Memory B cell (primary cell): ENCODE measurements at regions not wholly inside any gene's neighbourhood (a gene's known extent, or its start where the extent isn't known, plus 50 kb on each side); places are given as distances from the start of the nearest gene placed in this dataset.

Source experiments
- ATAC-seq: fragments of 150-1000 bp; cut with Tn5 transposase; 2 replicates; pipeline ENCODE4 v1.10.0; 2021; ENCODE audit warnings: low read depth, mild to moderate bottlenecking, moderate library complexity
- DNase-seq, 2 donors: peaks; one replicate each; pipeline ENCODE4 v3.0.0; 2022; ENCODE audit warnings: low spot score in 2 of 2
- H3K27ac Mint-ChIP-seq: one replicate; pipeline ENCODE4 v1.8.0; 2022; ENCODE audit warnings: mild to moderate bottlenecking, moderate library complexity, mixed read lengths
- H3K27me3 Mint-ChIP-seq: one replicate; pipeline ENCODE4 v1.8.0; 2022; ENCODE audit warnings: mixed read lengths
- H3K36me3 Mint-ChIP-seq: one replicate; pipeline ENCODE4 v1.8.0; 2022; ENCODE audit warnings: mild to moderate bottlenecking, mixed read lengths
- H3K4me1 Mint-ChIP-seq: one replicate; pipeline ENCODE4 v1.8.0; 2022; ENCODE audit warnings: mixed read lengths
- H3K4me3 Mint-ChIP-seq: one replicate; pipeline ENCODE4 v1.8.0; 2022; ENCODE audit warnings: mild to moderate bottlenecking, moderate library complexity, mixed read lengths
- H3K9me3 Mint-ChIP-seq: one replicate; pipeline ENCODE4 v1.8.0; 2022; ENCODE audit warnings: mixed read lengths

DNA sequence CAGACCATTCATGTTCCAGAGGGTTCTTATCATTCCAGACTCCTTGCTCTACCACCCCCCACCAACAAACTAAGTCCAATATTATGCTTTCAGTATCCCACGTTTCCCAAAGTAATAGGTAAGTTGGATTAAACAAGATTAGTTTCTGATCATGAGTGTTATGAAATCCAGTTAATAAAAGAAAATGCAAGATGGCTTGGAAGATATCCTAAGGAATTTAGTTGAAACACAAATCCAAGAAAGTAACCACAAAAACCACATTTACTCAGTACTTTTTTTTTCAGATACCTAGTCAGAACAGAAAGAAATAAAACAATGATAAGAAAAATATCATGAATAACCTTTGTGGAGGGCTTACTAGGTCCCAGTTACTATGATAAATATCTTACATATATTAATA, 119.4 kb upstream of the MIR17HG start:
- DNase-seq (no peak), ATAC-seq (no peak)
- no peaks in the 10 kb centered on the region for H3K36me3 Mint-ChIP-seq
- no peak overlapping the region for H3K4me3 Mint-ChIP-seq
- no peaks in the 10 kb centered on the region for H3K4me1 Mint-ChIP-seq
- H3K27me3 Mint-ChIP-seq = peaks cover 4% of the 10 kb centered on the region
- H3K9me3 Mint-ChIP-seq = peaks cover 3% of the 10 kb centered on the region
- no peak overlapping the region for H3K27ac Mint-ChIP-seq

DNA sequence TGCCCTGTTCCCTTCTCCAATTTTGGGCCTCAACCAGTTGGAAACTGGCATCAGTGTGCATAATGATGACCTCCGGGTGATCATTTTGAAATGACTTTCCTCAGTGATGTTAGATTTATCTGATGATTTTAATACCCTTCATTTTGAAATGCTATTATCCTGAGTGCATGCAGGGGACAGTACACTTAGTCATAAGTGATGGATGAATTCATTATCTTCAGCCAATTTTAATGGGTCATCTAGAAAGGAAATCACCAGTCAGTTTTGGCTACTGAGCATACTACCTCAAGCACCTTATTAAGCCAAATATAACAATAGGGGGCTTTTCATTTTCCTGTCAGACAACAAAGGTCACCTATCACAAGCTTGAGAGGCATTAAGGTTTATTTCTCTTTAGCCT, 118.5 kb upstream of the MIR17HG start:
- H3K36me3 Mint-ChIP-seq = no peaks in the 10 kb centered on the region
- peaks cover 4% of the 10 kb centered on the region for H3K27me3 Mint-ChIP-seq
- H3K27ac Mint-ChIP-seq = no peak overlapping the region

DNA sequence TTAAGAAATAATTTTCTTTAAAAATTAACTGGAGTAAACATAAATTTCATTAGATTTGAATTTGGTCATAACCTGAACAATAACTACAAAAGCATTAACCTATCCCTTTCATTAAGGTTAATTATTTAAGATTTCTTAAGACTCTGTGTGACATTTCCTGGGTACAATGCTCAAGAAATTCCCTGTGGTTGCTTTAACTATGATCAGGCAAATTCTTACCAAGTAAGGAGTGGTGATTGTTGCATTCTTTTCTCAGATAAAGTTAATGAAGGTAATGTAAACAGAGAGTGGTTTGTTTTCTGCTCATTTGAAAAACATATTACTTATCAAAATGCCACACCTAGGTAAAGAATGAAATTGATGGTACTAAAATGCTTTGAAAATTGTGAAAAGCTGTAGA, 114.8 kb upstream of the MIR17HG start:
- no peaks in the 10 kb centered on the region for H3K4me1 Mint-ChIP-seq
- H3K4me3 Mint-ChIP-seq = no peak overlapping the region
- H3K27ac Mint-ChIP-seq = no peak overlapping the region
- H3K36me3 Mint-ChIP-seq = no peaks in the 10 kb centered on the region
- no peaks in the 10 kb centered on the region for H3K27me3 Mint-ChIP-seq
- DNase-seq (no peak), ATAC-seq (no peak)
- H3K9me3 Mint-ChIP-seq = no peaks in the 10 kb centered on the region

More for the DNA sequence above, 118.5 kb upstream of the MIR17HG start:
- Mint-ChIP-seq H3K4me3 (no peak overlapping the region), H3K9me3 (peaks cover 3% of the 10 kb centered on the region), H3K4me1 (no peaks in the 10 kb centered on the region)
- DNase-seq (no peak), ATAC-seq (no peak)

DNA sequence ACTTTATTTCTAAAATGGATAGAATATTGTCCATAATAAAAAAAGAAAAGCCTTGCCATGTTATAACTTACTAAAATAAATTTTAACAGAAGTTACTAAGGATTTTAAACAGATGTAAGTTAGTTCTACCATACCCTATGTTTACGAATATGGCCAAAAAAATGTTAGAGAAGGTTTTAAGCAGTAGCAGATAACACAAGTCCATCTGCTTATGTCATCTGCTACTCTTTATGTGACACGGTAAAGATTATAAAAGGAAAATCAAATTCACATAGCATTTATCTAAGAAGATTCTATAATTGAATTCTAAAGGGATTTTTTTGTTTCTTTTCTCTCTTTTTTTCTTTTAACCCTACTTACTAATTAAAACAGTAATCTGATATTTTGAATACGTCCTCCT, 114.2 kb upstream of the MIR17HG start:
- Mint-ChIP-seq H3K9me3 (no peaks in the 10 kb centered on the region), H3K27ac (no peak overlapping the region), H3K4me1 (no peaks in the 10 kb centered on the region), H3K27me3 (no peaks in the 10 kb centered on the region), H3K36me3 (no peaks in the 10 kb centered on the region), H3K4me3 (no peak overlapping the region)
- ATAC-seq (no peak), DNase-seq (no peak)

DNA sequence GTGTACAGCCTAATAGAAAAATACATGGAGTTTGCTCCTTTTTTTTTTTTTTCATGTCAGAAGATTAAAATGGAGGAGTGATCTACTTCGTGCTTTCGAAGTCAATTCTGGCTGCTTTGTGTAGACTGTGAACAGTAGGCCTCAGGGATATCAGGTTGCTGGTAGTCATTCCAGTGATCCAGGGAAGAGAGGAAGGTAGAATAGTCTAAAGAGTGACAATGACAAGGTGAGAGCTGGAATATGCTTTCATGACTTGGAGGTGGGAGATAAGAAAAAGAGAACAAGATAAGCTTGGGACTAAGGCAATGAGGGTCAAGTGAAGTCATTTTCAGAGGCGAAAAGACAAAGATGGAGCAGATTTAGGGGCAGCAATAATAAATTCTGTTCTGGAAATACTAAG, 111.3 kb upstream of the MIR17HG start:
- Mint-ChIP-seq H3K9me3 (peaks cover 3% of the 10 kb centered on the region), H3K36me3 (no peaks in the 10 kb centered on the region), H3K27me3 (peaks cover 1% of the 10 kb centered on the region), H3K4me1 (no peaks in the 10 kb centered on the region), H3K4me3 (no peak overlapping the region), H3K27ac (no peak overlapping the region)
- ATAC-seq = no peak
- no peak for DNase-seq

DNA sequence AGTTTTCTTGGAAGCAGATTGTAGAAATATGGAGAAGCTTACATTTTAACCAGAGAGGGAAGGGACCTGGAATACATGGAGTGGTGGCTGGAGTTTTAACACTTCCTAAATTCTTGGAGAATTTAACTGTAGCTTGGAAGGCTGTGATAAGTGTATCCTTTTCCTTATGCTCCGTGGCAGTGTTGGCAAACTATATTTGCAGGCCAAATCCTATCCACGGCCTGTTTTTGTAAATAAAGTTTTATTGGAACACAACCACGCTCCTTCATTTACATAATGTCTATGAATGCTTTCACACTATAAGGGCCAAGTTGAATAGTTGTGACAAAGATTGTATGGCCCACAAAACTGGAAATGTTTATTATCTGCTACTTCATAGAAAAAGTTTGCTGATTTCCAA, 110.6 kb upstream of the MIR17HG start:
- Mint-ChIP-seq H3K4me3 (no peak overlapping the region), H3K36me3 (no peaks in the 10 kb centered on the region), H3K9me3 (peaks cover 3% of the 10 kb centered on the region), H3K27ac (no peak overlapping the region), H3K4me1 (no peaks in the 10 kb centered on the region), H3K27me3 (peaks cover 1% of the 10 kb centered on the region)
- DNase-seq (no peak), ATAC-seq (no peak)

DNA sequence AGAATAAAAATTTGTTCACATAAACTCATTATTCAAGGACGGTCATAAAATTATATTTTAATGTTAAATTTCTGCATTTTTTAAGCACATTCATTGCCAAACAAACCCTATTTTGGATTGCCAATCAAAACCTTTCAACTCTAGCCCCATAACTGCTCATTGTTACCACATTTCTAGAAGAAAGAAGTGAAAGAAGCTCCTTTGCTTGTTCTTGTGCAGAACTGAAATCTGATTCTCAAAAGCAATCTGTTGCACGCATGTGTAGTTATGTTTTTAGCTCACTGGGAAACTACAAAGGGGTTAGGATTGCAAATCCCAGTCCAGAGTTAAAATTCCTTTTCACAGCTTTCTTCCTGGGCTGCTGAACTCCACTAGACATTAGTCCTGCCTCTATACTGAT, 109.5 kb upstream of the MIR17HG start:
- peaks cover 3% of the 10 kb centered on the region for H3K9me3 Mint-ChIP-seq
- H3K36me3 Mint-ChIP-seq = no peaks in the 10 kb centered on the region
- H3K4me3 Mint-ChIP-seq = no peak overlapping the region
- no peak overlapping the region for H3K27ac Mint-ChIP-seq
- H3K27me3 Mint-ChIP-seq = peaks cover 1% of the 10 kb centered on the region
- ATAC-seq (no peak), DNase-seq (no peak)
- H3K4me1 Mint-ChIP-seq = no peaks in the 10 kb centered on the region

DNA sequence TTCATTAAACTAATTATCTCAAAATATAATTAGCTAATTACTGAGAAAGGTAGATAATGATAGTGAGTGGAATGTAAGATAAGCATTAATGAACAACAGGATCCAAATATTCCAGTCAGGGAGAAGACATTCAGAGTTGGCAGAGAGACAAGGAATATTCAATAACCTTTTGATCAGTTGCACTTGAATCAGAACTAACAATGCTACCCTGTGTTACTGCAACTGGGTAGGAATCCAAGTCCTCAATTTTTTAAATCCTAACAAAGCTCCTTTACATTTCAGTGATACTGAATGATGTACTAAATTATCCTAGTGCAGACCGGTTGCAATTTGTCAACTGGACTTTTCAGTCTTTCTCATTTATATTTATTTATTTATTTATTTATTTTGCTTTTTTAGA, 107.1 kb upstream of the MIR17HG start:
- H3K4me3 Mint-ChIP-seq = no peak overlapping the region
- H3K9me3 Mint-ChIP-seq = peaks cover 3% of the 10 kb centered on the region
- no peaks in the 10 kb centered on the region for H3K4me1 Mint-ChIP-seq
- H3K36me3 Mint-ChIP-seq = no peaks in the 10 kb centered on the region
- DNase-seq (no peak), ATAC-seq (no peak)
- peaks cover 4% of the 10 kb centered on the region for H3K27me3 Mint-ChIP-seq
- no peak overlapping the region for H3K27ac Mint-ChIP-seq

DNA sequence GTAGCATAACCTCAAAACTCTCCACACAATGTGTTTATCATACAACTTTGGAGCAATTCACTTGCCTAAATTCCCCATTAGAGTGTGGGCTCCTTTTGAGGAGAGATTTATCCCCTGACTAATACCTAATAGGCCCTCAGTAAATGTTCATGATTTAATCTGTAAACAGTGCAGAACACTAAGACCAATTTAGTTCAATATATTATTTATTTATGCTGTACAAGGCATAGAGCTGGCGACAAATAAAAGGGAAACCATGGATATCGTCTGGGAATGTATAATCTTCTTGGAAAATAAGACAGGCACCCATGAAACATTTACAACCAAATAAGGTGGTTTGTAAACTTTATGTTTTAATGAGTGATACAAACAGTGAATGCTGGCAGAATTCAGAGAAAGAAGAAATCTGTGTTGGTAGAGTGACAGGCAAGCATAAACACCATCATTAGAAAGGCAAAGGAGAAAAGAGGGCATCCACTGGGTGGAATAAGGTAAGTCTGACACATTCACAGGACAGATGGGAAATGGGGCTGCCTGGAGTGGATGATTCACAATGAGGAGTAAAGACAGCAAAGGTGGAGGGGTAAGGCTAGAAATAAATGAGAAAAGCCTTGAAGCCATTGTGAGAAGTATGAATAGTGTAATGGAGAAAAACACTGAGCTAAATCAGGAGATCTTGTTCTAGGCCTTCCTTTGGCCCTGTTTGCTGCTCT, 106.1 kb upstream of the MIR17HG start:
- no peak for ATAC-seq
- Mint-ChIP-seq H3K27me3 (peaks cover 5% of the 10 kb centered on the region), H3K9me3 (peaks cover 3% of the 10 kb centered on the region), H3K4me1 (no peaks in the 10 kb centered on the region), H3K27ac (no peak overlapping the region), H3K36me3 (no peaks in the 10 kb centered on the region), H3K4me3 (no peak overlapping the region)
- DNase-seq = no peak

DNA sequence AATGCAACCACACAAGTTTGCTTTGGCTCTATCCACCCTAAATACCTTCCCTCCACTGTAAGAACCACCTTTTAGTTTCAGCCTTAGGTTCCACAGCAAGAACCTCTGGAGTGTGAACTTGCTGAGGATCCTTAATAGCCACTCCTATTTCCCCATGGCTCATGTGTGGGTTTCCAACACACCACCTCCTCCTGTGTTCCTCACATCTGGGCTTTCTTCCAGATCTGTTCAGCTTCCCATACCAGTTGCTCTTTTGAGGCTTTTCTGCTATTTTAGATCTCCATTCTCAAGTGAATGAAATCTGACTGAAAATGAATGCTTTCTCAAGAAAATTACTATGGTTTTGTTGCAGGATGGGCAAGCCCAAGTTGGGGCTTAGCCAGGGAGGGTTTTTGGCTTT, 104.8 kb upstream of the MIR17HG start:
- H3K36me3 Mint-ChIP-seq = no peaks in the 10 kb centered on the region
- no peak overlapping the region for H3K27ac Mint-ChIP-seq
- peaks cover 3% of the 10 kb centered on the region for H3K9me3 Mint-ChIP-seq
- DNase-seq (no peak), ATAC-seq (no peak)
- H3K4me3 Mint-ChIP-seq = no peak overlapping the region
- peaks cover 7% of the 10 kb centered on the region for H3K27me3 Mint-ChIP-seq
- H3K4me1 Mint-ChIP-seq = no peaks in the 10 kb centered on the region

DNA sequence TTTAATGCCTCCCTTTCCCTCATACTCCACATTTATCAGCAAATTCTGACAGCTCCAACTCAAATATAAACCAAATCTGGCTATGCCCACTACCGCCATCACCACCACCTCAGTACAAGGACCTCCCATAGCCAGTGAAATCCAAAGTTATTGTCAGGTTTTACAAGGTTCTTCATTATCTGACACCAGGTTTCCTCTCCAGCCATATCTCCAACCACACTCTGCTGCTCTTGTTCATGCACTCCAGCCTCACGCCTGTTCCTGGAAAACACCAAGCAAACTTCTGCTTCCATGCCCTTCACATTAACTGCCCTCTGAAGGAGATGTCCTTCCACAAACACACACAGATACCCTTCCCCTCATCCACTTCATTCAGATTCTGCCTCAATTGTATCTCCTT, 102.2 kb upstream of the MIR17HG start:
- DNase-seq (no peak), ATAC-seq (no peak)
- H3K4me3 Mint-ChIP-seq = no peak overlapping the region
- peaks cover 9% of the 10 kb centered on the region for H3K27me3 Mint-ChIP-seq
- no peaks in the 10 kb centered on the region for H3K9me3 Mint-ChIP-seq
- H3K36me3 Mint-ChIP-seq = no peaks in the 10 kb centered on the region
- no peak overlapping the region for H3K27ac Mint-ChIP-seq
- H3K4me1 Mint-ChIP-seq = peaks cover 2% of the 10 kb centered on the region

DNA sequence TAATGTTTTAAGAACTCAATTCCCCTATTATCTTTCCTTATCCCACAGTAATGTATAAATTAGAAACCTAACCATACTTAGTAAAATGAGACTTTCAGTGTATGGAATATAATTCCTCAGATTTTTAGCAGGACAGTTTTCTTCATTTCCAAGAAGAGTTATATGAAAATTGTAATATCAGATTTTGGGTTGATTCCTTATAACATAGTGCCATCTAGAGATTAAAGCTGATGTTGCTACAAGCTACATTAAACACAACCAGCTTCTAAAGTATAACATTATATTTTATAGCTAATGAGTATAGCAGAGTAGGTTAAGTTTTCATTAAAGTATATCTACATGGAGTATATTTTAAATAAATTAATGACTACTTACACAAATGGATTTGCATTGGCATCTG, 99.7 kb upstream of the MIR17HG start:
- no peak for ATAC-seq
- H3K36me3 Mint-ChIP-seq = no peaks in the 10 kb centered on the region
- H3K4me1 Mint-ChIP-seq = peaks cover 2% of the 10 kb centered on the region
- H3K27ac Mint-ChIP-seq = no peak overlapping the region
- no peak overlapping the region for H3K4me3 Mint-ChIP-seq
- H3K9me3 Mint-ChIP-seq = no peaks in the 10 kb centered on the region
- H3K27me3 Mint-ChIP-seq = peaks cover 9% of the 10 kb centered on the region
- no peak for DNase-seq

DNA sequence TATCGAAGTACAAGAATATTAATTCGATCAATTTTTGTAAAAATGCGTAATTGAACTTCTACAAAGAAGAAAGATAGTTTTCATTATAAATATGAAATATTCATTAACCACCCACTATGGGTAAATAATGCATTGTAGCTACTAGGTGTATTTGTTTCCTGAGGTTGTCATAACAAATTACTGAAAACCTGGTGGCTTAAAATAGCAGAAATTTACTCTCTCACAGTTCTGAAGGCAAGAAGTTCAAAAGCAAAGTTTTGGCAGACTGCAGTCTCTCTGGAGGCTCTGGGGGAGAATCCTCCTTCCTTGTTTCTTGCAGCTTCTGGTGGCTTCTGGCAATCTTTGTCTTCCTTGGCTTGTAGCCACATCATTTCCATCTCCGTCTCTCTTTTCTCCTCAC, 99.2 kb upstream of the MIR17HG start:
- DNase-seq (no peak), ATAC-seq (no peak)
- Mint-ChIP-seq H3K4me1 (peaks cover 2% of the 10 kb centered on the region), H3K27ac (no peak overlapping the region), H3K4me3 (no peak overlapping the region), H3K9me3 (no peaks in the 10 kb centered on the region), H3K36me3 (no peaks in the 10 kb centered on the region), H3K27me3 (peaks cover 9% of the 10 kb centered on the region)

DNA sequence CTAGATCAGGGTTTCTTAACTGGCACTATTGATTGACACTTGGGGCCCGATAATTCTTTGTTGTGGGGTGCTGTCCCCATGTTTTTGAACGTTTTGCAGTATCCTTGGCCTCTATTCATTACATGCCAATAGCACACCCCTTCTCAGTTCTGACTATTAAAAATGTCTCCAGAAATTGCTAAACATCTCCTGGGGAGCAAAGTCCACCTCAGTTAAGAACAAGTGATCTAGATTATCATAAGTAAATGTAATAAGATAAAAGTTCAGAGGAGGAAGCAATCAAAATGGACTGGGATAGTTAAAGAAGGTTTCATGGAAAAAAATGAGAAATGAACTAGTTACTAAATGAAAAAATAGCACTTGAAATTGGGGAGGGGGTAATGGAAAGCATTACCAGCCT, 98.1 kb upstream of the MIR17HG start:
- Mint-ChIP-seq H3K27ac (no peak overlapping the region), H3K36me3 (no peaks in the 10 kb centered on the region), H3K9me3 (no peaks in the 10 kb centered on the region), H3K27me3 (peaks cover 9% of the 10 kb centered on the region), H3K4me1 (peaks cover 2% of the 10 kb centered on the region), H3K4me3 (no peak overlapping the region)
- ATAC-seq (no peak), DNase-seq (no peak)

DNA sequence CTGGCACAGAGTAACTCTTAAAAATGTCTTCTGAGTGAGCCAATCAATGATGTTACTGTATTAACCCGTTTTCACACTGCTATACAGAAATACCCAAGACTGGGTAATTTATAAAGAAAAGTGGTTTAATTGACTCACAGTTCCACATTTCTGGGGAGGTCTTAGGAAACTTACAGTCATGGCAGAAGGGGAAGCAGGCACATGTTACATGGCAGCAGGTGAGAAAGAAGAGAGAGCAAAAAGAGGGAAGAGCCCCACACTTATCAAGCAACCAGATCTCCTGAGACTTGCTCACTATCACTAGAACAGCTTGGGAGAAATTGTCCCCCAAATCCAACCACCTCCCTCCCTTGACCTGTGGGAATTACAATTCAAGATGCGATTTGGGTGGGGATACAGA, 97.6 kb upstream of the MIR17HG start:
- Mint-ChIP-seq H3K27me3 (peaks cover 9% of the 10 kb centered on the region), H3K4me3 (no peak overlapping the region), H3K4me1 (peaks cover 2% of the 10 kb centered on the region), H3K9me3 (no peaks in the 10 kb centered on the region), H3K27ac (no peak overlapping the region), H3K36me3 (no peaks in the 10 kb centered on the region)
- DNase-seq (no peak), ATAC-seq (no peak)
